Prostate gland (tissue), 2 donors: ENCODE measurements at regions not wholly inside any gene's neighbourhood (a gene's known extent, or its start where the extent isn't known, plus 50 kb on each side); places are given as distances from the start of the nearest gene placed in this dataset.
"Not testable (repeated sequence)": the region's sequence is repeated elsewhere in the genome, so short reads cannot be mapped to it uniquely, and the experiment has no call there.

Experiments
- DNase-seq: peaks from one replicate; pipeline ENCODE4 v3.0.0-alpha.2; 2019; ENCODE audit warnings: low spot score
- H3K27ac ChIP-seq, 2 donors: fragments of 200-600 bp; sonication (generic); 2 replicates each; pipeline ENCODE4 v1.5.1; 2017 to 2019
- H3K27me3 ChIP-seq: fragments of 200-600 bp; sonication (generic); replicated peaks from 2 replicates; pipeline ENCODE4 v1.5.1; 2019; ENCODE audit not compliant: insufficient read depth
- H3K36me3 ChIP-seq, 2 donors: fragments of 200-600 bp; sonication (generic); 1 replicate in 1 of 2; 2 replicates in 1 of 2; pipeline versions ENCODE4 v1.5.1 to v1.8.1; 2017 to 2019
- H3K4me1 ChIP-seq: fragments of 200-600 bp; sonication (generic); replicated peaks from 2 replicates; pipeline ENCODE4 v1.5.1; 2019
- H3K4me3 ChIP-seq, 2 donors: fragments of 200-600 bp; sonication (generic); 2 replicates each; pipeline ENCODE4 v1.5.1; 2017 to 2019
- H3K9me3 ChIP-seq: fragments of 200-600 bp; sonication (generic); 2 replicates; pipeline ENCODE4 v1.5.1; 2017
- POLR2A ChIP-seq: fragments of 450-650 bp; IDR thresholded peaks from one replicate; pipeline ENCODE4 v1.6.1; 2016; ENCODE audit warnings: antibody characterized with exemption, mild to moderate bottlenecking
- POLR2AphosphoS5 ChIP-seq: sonication (generic); formaldehyde crosslinking; IDR thresholded peaks from one replicate; pipeline ENCODE4 v1.6.1; 2017; ENCODE audit warnings: antibody characterized with exemption
- WGBS: methylation state at CpG from one replicate; pipeline ENCODE4 v1.1.5; 2018; 5-methylcytosine and 5-hydroxymethylcytosine counted together
- intact Hi-C: fragments of 100-400 bp; cut with DNase I; formaldehyde crosslinking; loops from one replicate; pipeline ENCODE4 v1.14.2; 2022
- TF ChIP-seq, protein P1 (sequence below), 4 experiments: fragments of 200-600 bp in 2 of 4; fragments of 450-650 bp in 2 of 4; sonication (generic) in 2 of 4; IDR thresholded peaks; 1 replicate in 3 of 4; 2 replicates in 1 of 4; pipeline ENCODE4 v1.5.1; 2016 to 2019; ENCODE audit warnings: antibody characterized with exemption in 4 of 4, mild to moderate bottlenecking in 2 of 4, moderate library complexity in 2 of 4

DNA sequence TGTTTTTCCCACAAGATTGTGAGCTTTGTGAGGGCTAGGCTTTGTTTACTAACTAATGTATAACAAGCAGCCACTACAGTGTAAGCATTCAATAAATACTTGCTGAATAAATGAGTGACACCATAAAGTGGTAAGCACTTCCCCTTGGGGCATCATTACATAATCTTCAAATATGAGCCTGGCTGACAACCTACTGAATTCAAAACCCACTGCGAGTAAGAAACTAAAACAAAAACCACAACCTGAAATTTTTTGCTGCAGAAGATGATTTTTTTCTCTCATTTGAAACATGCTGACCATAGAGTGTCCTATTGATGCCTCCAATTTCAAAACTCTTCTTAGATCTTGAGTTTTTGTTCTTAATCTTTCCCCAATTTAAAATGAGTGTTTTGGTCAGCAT lies 331.3 kb upstream of the CCNG1 start:
- Histone ChIP-seq H3K27ac (no peak overlapping the region), H3K9me3 (no peaks in the 10 kb centered on the region), H3K36me3 (no peaks in the 10 kb centered on the region), H3K27me3 (no peaks in the 10 kb centered on the region), H3K4me3 (no peak overlapping the region), H3K4me1 (no peaks in the 10 kb centered on the region)
- WGBS = 57% methylated on average over 1 of the region's 1 CpG
- intact Hi-C loops = no loop called here
- TF ChIP-seq, protein P1, sequence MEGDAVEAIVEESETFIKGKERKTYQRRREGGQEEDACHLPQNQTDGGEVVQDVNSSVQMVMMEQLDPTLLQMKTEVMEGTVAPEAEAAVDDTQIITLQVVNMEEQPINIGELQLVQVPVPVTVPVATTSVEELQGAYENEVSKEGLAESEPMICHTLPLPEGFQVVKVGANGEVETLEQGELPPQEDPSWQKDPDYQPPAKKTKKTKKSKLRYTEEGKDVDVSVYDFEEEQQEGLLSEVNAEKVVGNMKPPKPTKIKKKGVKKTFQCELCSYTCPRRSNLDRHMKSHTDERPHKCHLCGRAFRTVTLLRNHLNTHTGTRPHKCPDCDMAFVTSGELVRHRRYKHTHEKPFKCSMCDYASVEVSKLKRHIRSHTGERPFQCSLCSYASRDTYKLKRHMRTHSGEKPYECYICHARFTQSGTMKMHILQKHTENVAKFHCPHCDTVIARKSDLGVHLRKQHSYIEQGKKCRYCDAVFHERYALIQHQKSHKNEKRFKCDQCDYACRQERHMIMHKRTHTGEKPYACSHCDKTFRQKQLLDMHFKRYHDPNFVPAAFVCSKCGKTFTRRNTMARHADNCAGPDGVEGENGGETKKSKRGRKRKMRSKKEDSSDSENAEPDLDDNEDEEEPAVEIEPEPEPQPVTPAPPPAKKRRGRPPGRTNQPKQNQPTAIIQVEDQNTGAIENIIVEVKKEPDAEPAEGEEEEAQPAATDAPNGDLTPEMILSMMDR (IDR thresholded peaks at IDR 0.05) = no peak
- TF ChIP-seq POLR2AphosphoS5 = no peak
- TF ChIP-seq POLR2A = no peak
- no peak for DNase-seq

DNA sequence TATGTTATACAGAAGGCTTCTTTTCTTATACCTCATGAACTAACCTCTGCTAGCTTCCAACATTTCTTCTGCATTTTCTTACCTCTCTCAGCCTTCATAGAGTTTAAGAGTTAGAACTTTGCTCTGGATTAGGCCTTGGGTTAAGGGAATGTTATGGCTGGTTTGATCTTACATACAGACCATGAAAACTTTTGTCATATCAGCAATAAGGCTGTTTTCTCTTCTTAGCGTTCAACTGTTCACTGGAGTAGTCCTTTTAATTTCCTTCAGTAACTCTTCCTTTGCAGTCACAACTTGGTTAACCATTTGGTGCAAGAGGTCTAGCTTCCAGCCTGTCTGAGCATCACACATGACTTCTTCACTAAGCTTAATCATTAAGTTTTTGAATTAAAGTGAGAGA lies 329.0 kb upstream of the CCNG1 start:
- intact Hi-C loops = no loop called here
- 90% methylated on average over 1 of the region's 1 CpG for WGBS
- TF ChIP-seq POLR2A (no peak), POLR2AphosphoS5 (no peak)
- TF ChIP-seq, protein P1 (IDR thresholded peaks at IDR 0.05) = no peak

DNA sequence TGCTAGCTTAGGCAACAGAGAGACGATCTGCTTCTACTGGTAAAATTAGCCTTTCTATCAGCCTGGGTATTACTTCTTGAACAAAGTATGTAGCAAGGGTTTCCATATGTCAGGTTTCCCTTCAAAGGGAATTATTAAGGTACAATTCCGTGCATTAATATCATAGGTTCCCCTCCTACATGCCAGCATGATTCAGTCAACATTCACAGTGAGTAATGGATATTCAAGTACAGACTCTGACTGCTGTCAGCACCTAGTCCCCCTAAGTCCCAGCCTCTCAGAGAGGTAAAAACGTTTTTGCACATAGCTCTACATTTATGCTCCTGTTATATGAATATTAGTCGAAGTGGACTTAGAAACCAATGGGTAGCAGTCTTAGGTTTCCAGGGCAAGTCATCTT lies 322.4 kb upstream of the CCNG1 start:
- 58% methylated on average over 4 of the region's 4 CpGs for WGBS
- TF ChIP-seq POLR2AphosphoS5 = no peak
- TF ChIP-seq, protein P1 (IDR thresholded peaks at IDR 0.05) = no peak
- TF ChIP-seq POLR2A = no peak
- Histone ChIP-seq H3K36me3 (no peaks in the 10 kb centered on the region), H3K27ac (no peak overlapping the region), H3K4me3 (no peak overlapping the region), H3K9me3 (no peaks in the 10 kb centered on the region), H3K27me3 (no peaks in the 10 kb centered on the region), H3K4me1 (no peaks in the 10 kb centered on the region)
- intact Hi-C loops = no loop called here
- DNase-seq = no peak

More for the DNA sequence above, 329.0 kb upstream of the CCNG1 start:
- Histone ChIP-seq H3K27ac (no peak overlapping the region), H3K9me3 (no peaks in the 10 kb centered on the region), H3K27me3 (no peaks in the 10 kb centered on the region), H3K4me3 (no peak overlapping the region), H3K36me3 (no peaks in the 10 kb centered on the region), H3K4me1 (no peaks in the 10 kb centered on the region)
- no peak for DNase-seq

DNA sequence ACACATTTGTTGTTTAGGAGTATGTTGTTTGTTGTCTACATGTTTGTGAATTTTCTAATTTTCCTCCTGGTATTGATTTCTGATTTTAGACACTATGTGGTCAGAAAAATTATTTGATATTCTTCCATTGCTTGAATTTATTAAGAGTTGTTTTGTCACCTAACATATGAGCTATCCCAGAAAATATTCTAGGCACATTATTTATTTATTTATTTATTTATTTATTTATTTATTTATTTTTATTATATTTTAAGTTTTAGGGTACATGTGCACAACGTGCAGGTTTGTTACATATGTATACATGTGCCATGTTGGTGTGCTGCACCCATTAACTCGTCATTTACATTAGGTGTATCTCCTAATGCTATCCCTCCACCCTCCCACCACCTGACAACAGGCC lies 320.8 kb upstream of the CCNG1 start:
- H3K27ac ChIP-seq, H3K27me3 ChIP-seq, H3K4me3 ChIP-seq, H3K4me1 ChIP-seq, intact Hi-C loops, DNase-seq, H3K9me3 ChIP-seq, H3K36me3 ChIP-seq: not testable (repeated sequence)
- WGBS = 96% methylated on average over 2 of the region's 2 CpGs

- H3K4me3 ChIP-seq = no peak overlapping the region
- no peaks in the 10 kb centered on the region for H3K9me3 ChIP-seq
- H3K4me1 ChIP-seq = no peaks in the 10 kb centered on the region
- H3K36me3 ChIP-seq = no peaks in the 10 kb centered on the region
- no peaks in the 10 kb centered on the region for H3K27me3 ChIP-seq
- intact Hi-C loops = no loop called here
- TF ChIP-seq, protein P1 (IDR thresholded peaks at IDR 0.05) = no peak
- TF ChIP-seq POLR2A (no peak), POLR2AphosphoS5 (no peak)
- DNase-seq = no peak
- no peak overlapping the region for H3K27ac ChIP-seq
Measured at GRCh38 chr5:163134061-163134460, 303.3 kb upstream of the CCNG1 start.
